ENCODE measurements at regions not wholly inside any gene's neighbourhood (a gene's known extent, or its start where the extent isn't known, plus 50 kb on each side); places are given as distances from the start of the nearest gene placed in this dataset.
"Not testable (repeated sequence)": the region's sequence is repeated elsewhere in the genome, so short reads cannot be mapped to it uniquely, and the experiment has no call there.

GRCh38 chr12:124698998-124699305 is 131.5 kb upstream of the NCOR2 start:
- no peak for DNase-seq (ENCODE audit: low spot score in 2 of 2)
- intact Hi-C loops (cut with DNase I; ENCODE audit: low total_unique reads) = no loop called here
- no peak for TF ChIP-seq CTCF (IDR thresholded peaks at IDR 0.05)
- TF ChIP-seq POLR2A (IDR thresholded peaks at IDR 0.05) = no peak
- WGBS, 2 donors = 75 to 76% methylated on average over 6 of the region's 6 CpGs
- H3K4me3 ChIP-seq (ENCODE audit: low read depth, poor library complexity, severe bottlenecking) = no peak overlapping the region

- TF ChIP-seq POLR2A (IDR thresholded peaks at IDR 0.05) = no peak
- TF ChIP-seq CTCF (IDR thresholded peaks at IDR 0.05) = no peak
- DNase-seq (ENCODE audit: low spot score in 2 of 2) = no peak
- WGBS, 2 donors = 60 to 63% methylated on average over 15 of the region's 15 CpGs
- no peak overlapping the region for H3K4me3 ChIP-seq (ENCODE audit: low read depth, poor library complexity, severe bottlenecking)
- intact Hi-C loops (cut with DNase I; ENCODE audit: low total_unique reads) = no loop called here
These were observed 131.0 kb upstream of the NCOR2 start for GRCh38 chr12:124698211-124698997.

- H3K4me3 ChIP-seq (ENCODE audit: low read depth, poor library complexity, severe bottlenecking); DNase-seq (ENCODE audit: low spot score in 2 of 2); intact Hi-C loops (cut with DNase I; ENCODE audit: low total_unique reads): not testable (repeated sequence)
- 69 to 90% methylated on average over 11 of the region's 11 CpGs for WGBS, 2 donors
These were observed 130.3 kb upstream of the NCOR2 start for GRCh38 chr12:124697722-124698121.

GRCh38 chr12:124696693-124697476 is 129.5 kb upstream of the NCOR2 start:
- no peak for TF ChIP-seq CTCF (IDR thresholded peaks at IDR 0.05)
- TF ChIP-seq POLR2A (IDR thresholded peaks at IDR 0.05) = no peak
- no peak for DNase-seq (ENCODE audit: low spot score in 2 of 2)
- intact Hi-C loops (cut with DNase I; ENCODE audit: low total_unique reads) = no loop called here
- no peak overlapping the region for H3K4me3 ChIP-seq (ENCODE audit: low read depth, poor library complexity, severe bottlenecking)
- 50 to 63% methylated on average over 3 of the region's 3 CpGs for WGBS, 2 donors

GRCh38 chr12:124695861-124696260 is 128.4 kb upstream of the NCOR2 start:
- no peak for DNase-seq (ENCODE audit: low spot score in 2 of 2)
- no peak for TF ChIP-seq CTCF (IDR thresholded peaks at IDR 0.05)
- TF ChIP-seq POLR2A (IDR thresholded peaks at IDR 0.05) = no peak
- no peak overlapping the region for H3K4me3 ChIP-seq (ENCODE audit: low read depth, poor library complexity, severe bottlenecking)
- 61 to 72% methylated on average over 5 of the region's 5 CpGs for whole genome bisulfite sequencing, 2 donors
- intact Hi-C loops (cut with DNase I; ENCODE audit: low total_unique reads) = no loop called here

GRCh38 chr12:124694846-124695497 is 127.6 kb upstream of the NCOR2 start:
- WGBS, 2 donors = 56 to 62% methylated on average over 14 of the region's 14 CpGs
- intact Hi-C loops (cut with DNase I; ENCODE audit: low total_unique reads) = no loop called here

More at GRCh38 chr12:124694846-124695497, 127.6 kb upstream of the NCOR2 start:
- H3K4me3 ChIP-seq (ENCODE audit: low read depth, poor library complexity, severe bottlenecking) = no peak overlapping the region
- TF ChIP-seq POLR2A (IDR thresholded peaks at IDR 0.05) = no peak
- no peak for TF ChIP-seq CTCF (IDR thresholded peaks at IDR 0.05)
- no peak for DNase-seq (ENCODE audit: low spot score in 2 of 2)

Measured in lower leg skin (tissue), 4 donors.